Spinal cord (tissue), 9 donors: ENCODE measurements at regions not wholly inside any gene's neighbourhood (a gene's known extent, or its start where the extent isn't known, plus 50 kb on each side); places are given as distances from the start of the nearest gene placed in this dataset.

Experiments used
- DNase-seq, 6 donors: peaks; one replicate each; pipeline versions ENCODE4 v3.0.0 to v3.0.0-alpha.2; 2013 to 2015; ENCODE audit warnings: low spot score in 6 of 6, low read depth in 4 of 6
- H3K27ac ChIP-seq: one replicate; pipeline ENCODE4 v1.5.1; 2013; ENCODE audit warnings: low read depth, low read length, control low read depth
- H3K27me3 ChIP-seq: one replicate; pipeline ENCODE4 v1.6.1; 2013; ENCODE audit warnings: low read length; ENCODE audit not compliant: control insufficient read depth, insufficient read depth
- H3K36me3 ChIP-seq: one replicate; pipeline ENCODE4 v1.6.1; 2013; ENCODE audit warnings: low read length; ENCODE audit not compliant: control insufficient read depth, insufficient read depth
- H3K4me1 ChIP-seq: one replicate; pipeline ENCODE4 v1.6.1; 2013; ENCODE audit warnings: low read length; ENCODE audit not compliant: control insufficient read depth, insufficient read depth
- H3K4me3 ChIP-seq: one replicate; pipeline ENCODE4 v1.5.1; 2013; ENCODE audit warnings: low read depth, low read length, control low read depth
- H3K9me3 ChIP-seq: one replicate; pipeline ENCODE4 v1.6.1; 2013; ENCODE audit warnings: low read length; ENCODE audit not compliant: control insufficient read depth, insufficient read depth
- WGBS: methylation state at CpG from one replicate; pipeline ENCODE4 v1.1.5; 2013; ENCODE audit warnings: missing lambda C conversion rate; ENCODE audit not compliant: insufficient coverage; 5-methylcytosine and 5-hydroxymethylcytosine counted together
- donor health status: healthy.

GRCh38 chr1:232529747-232530146 is 100.2 kb downstream of the SIPA1L2 start:
- Histone ChIP-seq H3K9me3 (no peaks in the 10 kb centered on the region), H3K4me3 (no peak overlapping the region), H3K4me1 (no peaks in the 10 kb centered on the region), H3K36me3 (peaks cover 3% of the 10 kb centered on the region), H3K27ac (no peak overlapping the region), H3K27me3 (no peaks in the 10 kb centered on the region)
- 100% methylated on average over 1 of the region's 2 CpGs for WGBS
- DNase-seq: no peak

GRCh38 chr1:232528472-232529089 is 101.4 kb downstream of the SIPA1L2 start:
- no peaks in the 10 kb centered on the region for H3K4me1 ChIP-seq
- H3K27ac ChIP-seq: no peak overlapping the region
- 100% methylated on average over 1 of the region's 2 CpGs for WGBS
- DNase-seq: no peak
- H3K9me3 ChIP-seq: no peaks in the 10 kb centered on the region
- no peak overlapping the region for H3K4me3 ChIP-seq
- H3K27me3 ChIP-seq: no peaks in the 10 kb centered on the region
- H3K36me3 ChIP-seq: peaks cover 3% of the 10 kb centered on the region

GRCh38 chr1:232524056-232524455 is 105.9 kb downstream of the SIPA1L2 start:
- no peak overlapping the region for H3K4me3 ChIP-seq
- peaks cover 4% of the 10 kb centered on the region for H3K4me1 ChIP-seq
- H3K9me3 ChIP-seq: no peaks in the 10 kb centered on the region
- no peaks in the 10 kb centered on the region for H3K36me3 ChIP-seq
- no peak overlapping the region for H3K27ac ChIP-seq
- WGBS: no CpG with 5 or more reads among the region's 2 CpGs
- DNase-seq: no peak
- no peaks in the 10 kb centered on the region for H3K27me3 ChIP-seq

- 90% methylated on average over 1 of the region's 1 CpG for WGBS
- H3K4me3 ChIP-seq: no peak overlapping the region
- H3K4me1 ChIP-seq: peaks cover 5% of the 10 kb centered on the region
- no peak overlapping the region for H3K27ac ChIP-seq
- H3K27me3 ChIP-seq: no peaks in the 10 kb centered on the region
- no peaks in the 10 kb centered on the region for H3K9me3 ChIP-seq
- no peaks in the 10 kb centered on the region for H3K36me3 ChIP-seq
- no peak for DNase-seq
Measured at GRCh38 chr1:232522189-232522588, 107.7 kb downstream of the SIPA1L2 start.

GRCh38 chr1:232521660-232522059 is 108.3 kb downstream of the SIPA1L2 start:
- Histone ChIP-seq H3K27ac (no peak overlapping the region), H3K4me3 (no peak overlapping the region), H3K36me3 (no peaks in the 10 kb centered on the region), H3K9me3 (no peaks in the 10 kb centered on the region), H3K27me3 (no peaks in the 10 kb centered on the region), H3K4me1 (peaks cover 5% of the 10 kb centered on the region)
- no peak for DNase-seq
- 91% methylated on average over 1 of the region's 1 CpG for WGBS

- Histone ChIP-seq H3K27me3 (no peaks in the 10 kb centered on the region), H3K4me3 (no peak overlapping the region), H3K36me3 (no peaks in the 10 kb centered on the region), H3K27ac (no peak overlapping the region), H3K4me1 (peaks cover 5% of the 10 kb centered on the region), H3K9me3 (no peaks in the 10 kb centered on the region)
- 48% methylated on average over 11 of the region's 11 CpGs for WGBS
- DNase-seq: peak in 5 of 6 donors; percentile 42 to 84 (median 57)
Measured at GRCh38 chr1:232519186-232519585, 110.7 kb downstream of the SIPA1L2 start.

- Histone ChIP-seq H3K27me3 (no peaks in the 10 kb centered on the region), H3K4me3 (no peak overlapping the region), H3K9me3 (no peaks in the 10 kb centered on the region), H3K4me1 (peaks cover 5% of the 10 kb centered on the region), H3K27ac (no peak overlapping the region), H3K36me3 (peaks cover 3% of the 10 kb centered on the region)
- WGBS: 87% methylated on average over 4 of the region's 5 CpGs
- DNase-seq: no peak
Measured at GRCh38 chr1:232518349-232518748, 111.6 kb downstream of the SIPA1L2 start.

- peaks cover 3% of the 10 kb centered on the region for H3K36me3 ChIP-seq
- no peak for DNase-seq
- H3K9me3 ChIP-seq: no peaks in the 10 kb centered on the region
- H3K4me3 ChIP-seq: no peak overlapping the region
- peaks cover 5% of the 10 kb centered on the region for H3K4me1 ChIP-seq
- no peaks in the 10 kb centered on the region for H3K27me3 ChIP-seq
- H3K27ac ChIP-seq: no peak overlapping the region
- 75% methylated on average over 1 of the region's 4 CpGs for whole genome bisulfite sequencing
Measured at GRCh38 chr1:232517204-232517603, 112.7 kb downstream of the SIPA1L2 start.

- Histone ChIP-seq H3K4me3 (no peak overlapping the region), H3K36me3 (peaks cover 3% of the 10 kb centered on the region), H3K27ac (no peak overlapping the region), H3K9me3 (no peaks in the 10 kb centered on the region), H3K4me1 (peaks cover 5% of the 10 kb centered on the region), H3K27me3 (no peaks in the 10 kb centered on the region)
- WGBS: 90% methylated on average over 1 of the region's 1 CpG
- no peak for DNase-seq
Measured at GRCh38 chr1:232515706-232516105, 114.2 kb downstream of the SIPA1L2 start.

- H3K4me3 ChIP-seq: no peak overlapping the region
- peaks cover 3% of the 10 kb centered on the region for H3K36me3 ChIP-seq
- no peak for DNase-seq
- no peaks in the 10 kb centered on the region for H3K9me3 ChIP-seq
- H3K27me3 ChIP-seq: no peaks in the 10 kb centered on the region
- H3K27ac ChIP-seq: no peak overlapping the region
- H3K4me1 ChIP-seq: peaks cover 15% of the 10 kb centered on the region
- WGBS: 89% methylated on average over 5 of the region's 5 CpGs
Measured at GRCh38 chr1:232512712-232513111, 117.2 kb downstream of the SIPA1L2 start.
